GM12865 (cell line): ENCODE measurements at regions not wholly inside any gene's neighbourhood (a gene's known extent, or its start where the extent isn't known, plus 50 kb on each side); places are given as distances from the start of the nearest gene placed in this dataset.
A peak's percentile ranks its signal among the peaks of the same experiment; 100 is the strongest.
"Not testable (repeated sequence)": the region's sequence is repeated elsewhere in the genome, so short reads cannot be mapped to it uniquely, and the experiment has no call there.

Experiments used
- DNase-seq: peaks from one replicate; pipeline ENCODE4 v3.0.0; 2010; ENCODE audit warnings: low read depth
- H3K4me3 ChIP-seq: 2 replicates; pipeline ENCODE4 v1.5.1; 2011; ENCODE audit warnings: mild to moderate bottlenecking, low read depth, low read length, control low read depth
- CTCF ChIP-seq: IDR thresholded peaks from 2 replicates; pipeline ENCODE4 v1.5.1; 2011; ENCODE audit warnings: low read length, control low read depth, low read depth, inconsistent platforms; ENCODE audit not compliant: insufficient read depth; ENCODE audit errors: missing control alignments

GRCh38 chr7:15068324-15068723 is 165.8 kb upstream of the DGKB start:
- TF ChIP-seq CTCF = no peak
- H3K4me3 ChIP-seq = no peak overlapping the region
- DNase-seq = no peak

GRCh38 chr7:15057272-15057671 is 154.7 kb upstream of the DGKB start:
- TF ChIP-seq CTCF = no peak
- no peak overlapping the region for H3K4me3 ChIP-seq
- peak; percentile 5 for DNase-seq

GRCh38 chr7:15054304-15054703 is 151.8 kb upstream of the DGKB start:
- not testable (repeated sequence) for DNase-seq, H3K4me3 ChIP-seq

- no peak for DNase-seq
- no peak for TF ChIP-seq CTCF
- no peak overlapping the region for H3K4me3 ChIP-seq
Observed at GRCh38 chr7:15049157-15049556, 146.6 kb upstream of the DGKB start.

- H3K4me3 ChIP-seq = no peak overlapping the region
- DNase-seq = no peak
- TF ChIP-seq CTCF = no peak
Observed at GRCh38 chr7:15046861-15047260, 144.3 kb upstream of the DGKB start.

GRCh38 chr7:15043931-15044330 is 141.4 kb upstream of the DGKB start:
- no peak for DNase-seq
- no peak overlapping the region for H3K4me3 ChIP-seq
- TF ChIP-seq CTCF = no peak

GRCh38 chr7:15042285-15043065 is 139.9 kb upstream of the DGKB start:
- DNase-seq = no peak
- TF ChIP-seq CTCF = no peak
- no peak overlapping the region for H3K4me3 ChIP-seq

- TF ChIP-seq CTCF = no peak
- H3K4me3 ChIP-seq = no peak overlapping the region
- no peak for DNase-seq
Observed at GRCh38 chr7:15041226-15041625, 138.7 kb upstream of the DGKB start.
